HEK293 (cell line): ENCODE measurements at regions not wholly inside any gene's neighbourhood (a gene's known extent, or its start where the extent isn't known, plus 50 kb on each side); places are given as distances from the start of the nearest gene placed in this dataset.

Experiments
- CTCF ChIA-PET: fragments of 350-600 bp; formaldehyde crosslinking; extraction: SDS; loops from one replicate; lab custom pipeline; 2021; ENCODE audit warnings: antibody characterized with exemption; lab: Yijun Ruan, JAX
- POLR2A ChIA-PET: fragments of 300-600 bp; formaldehyde crosslinking; extraction: SDS; loops from one replicate; lab custom pipeline; 2020; ENCODE audit warnings: antibody characterized with exemption, inconsistent platforms; lab: Yijun Ruan, JAX
- H3K27ac ChIP-seq: fragments of 200-500 bp; sonication (Bioruptor generic); 2 replicates; pipeline ENCODE4 v1.5.1; 2014; ENCODE audit warnings: low read depth, low read length, control low read depth, inconsistent platforms; ENCODE audit errors: extremely low read depth
- H3K36me3 ChIP-seq, 2 experiments: fragments of 200-500 bp in 1 of 2; sonication (Bioruptor generic) in 1 of 2; 1 replicate in 1 of 2; 2 replicates in 1 of 2; pipeline ENCODE4 v1.5.1; 2014 to 2017; ENCODE audit warnings: inconsistent platforms in 2 of 2, low read length in 2 of 2; ENCODE audit not compliant: control insufficient read depth in 2 of 2, insufficient read depth in 1 of 2
- H3K4me1 ChIP-seq: fragments of 200-500 bp; sonication (Bioruptor generic); 2 replicates; pipeline ENCODE4 v1.5.1; 2014; ENCODE audit warnings: mild to moderate bottlenecking, low read length, inconsistent platforms; ENCODE audit not compliant: control insufficient read depth, insufficient read depth
- H3K4me3 ChIP-seq: 2 replicates; pipeline ENCODE4 v1.5.1; 2011; ENCODE audit warnings: low read depth, mild to moderate bottlenecking, control low read depth, low read length, moderate library complexity
- H3K9me3 ChIP-seq: fragments of 200-500 bp; sonication (Bioruptor generic); 2 replicates; pipeline ENCODE4 v1.5.1; 2014; ENCODE audit warnings: low read depth, low read length, inconsistent platforms; ENCODE audit not compliant: control insufficient read depth, insufficient read depth
- OVOL3 ChIP-seq: fragments of 450-650 bp; formaldehyde crosslinking; IDR thresholded peaks from 2 replicates; pipeline ENCODE4 v1.5.1; 2016; ENCODE audit warnings: missing biosample characterization, missing genetic modification characterization
- REST ChIP-seq: fragments of 450-650 bp; formaldehyde crosslinking; IDR thresholded peaks from 2 replicates; pipeline ENCODE4 v1.5.1; 2016; ENCODE audit warnings: missing biosample characterization, missing genetic modification characterization
- SP3 ChIP-seq: fragments of 450-650 bp; formaldehyde crosslinking; IDR thresholded peaks from 2 replicates; pipeline ENCODE4 v1.5.1; 2016; ENCODE audit warnings: missing biosample characterization, missing genetic modification characterization
- ZBTB7A ChIP-seq: fragments of 450-650 bp; formaldehyde crosslinking; IDR thresholded peaks from 2 replicates; pipeline ENCODE4 v1.5.1; 2016; ENCODE audit warnings: low read depth, missing biosample characterization, missing genetic modification characterization
- ZNF114 ChIP-seq: fragments of 450-650 bp; formaldehyde crosslinking; IDR thresholded peaks from 2 replicates; pipeline ENCODE4 v1.5.0; 2017; ENCODE audit warnings: missing biosample characterization, missing genetic modification characterization
- ZNF311 ChIP-seq: fragments of 450-650 bp; formaldehyde crosslinking; IDR thresholded peaks from 2 replicates; pipeline ENCODE4 v1.5.1; 2017; ENCODE audit warnings: missing biosample characterization, missing genetic modification characterization, borderline replicate concordance
- ZNF350 ChIP-seq: fragments of 450-650 bp; formaldehyde crosslinking; IDR thresholded peaks from 2 replicates; pipeline ENCODE4 v1.5.0; 2017; ENCODE audit warnings: missing biosample characterization, mild to moderate bottlenecking, missing genetic modification characterization
- ZNF404 ChIP-seq: fragments of 450-650 bp; formaldehyde crosslinking; IDR thresholded peaks from 2 replicates; pipeline ENCODE4 v1.5.1; 2017; ENCODE audit warnings: missing biosample characterization, missing genetic modification characterization
- ZNF658 ChIP-seq: fragments of 450-650 bp; formaldehyde crosslinking; IDR thresholded peaks from 2 replicates; pipeline ENCODE4; 2016; ENCODE audit warnings: missing biosample characterization, missing genetic modification characterization
- ZNF664 ChIP-seq: fragments of 450-650 bp; formaldehyde crosslinking; IDR thresholded peaks from 2 replicates; pipeline ENCODE4 v1.5.1; 2016; ENCODE audit warnings: missing biosample characterization, missing genetic modification characterization
- ZNF704 ChIP-seq: fragments of 450-650 bp; formaldehyde crosslinking; IDR thresholded peaks from 2 replicates; pipeline ENCODE4 v1.5.1; 2016; ENCODE audit warnings: missing biosample characterization, missing genetic modification characterization
- TF ChIP-seq, protein P1 (sequence below): fragments of 450-650 bp; formaldehyde crosslinking; IDR thresholded peaks from 2 replicates; pipeline ENCODE4 v1.5.1; 2016; ENCODE audit warnings: missing biosample characterization, missing genetic modification characterization, borderline replicate concordance
- TF ChIP-seq, protein P2 (sequence below): fragments of 450-650 bp; IDR thresholded peaks from 2 replicates; pipeline ENCODE4 v1.5.1; 2018; ENCODE audit warnings: missing biosample characterization, mild to moderate bottlenecking, missing genetic modification characterization
- TF ChIP-seq, protein P3 (sequence below): fragments of 450-650 bp; formaldehyde crosslinking; IDR thresholded peaks from 2 replicates; pipeline ENCODE4 v1.5.1; 2016; ENCODE audit warnings: missing biosample characterization, missing genetic modification characterization
- TF ChIP-seq, protein P4 (sequence below): fragments of 450-650 bp; formaldehyde crosslinking; IDR thresholded peaks from 2 replicates; pipeline ENCODE4 v1.5.1; 2016; ENCODE audit warnings: missing biosample characterization, missing genetic modification characterization

GRCh38 chr7:42527004-42527403, 290.0 kb upstream of the GLI3 start (continued):
- TF ChIP-seq, protein P1, sequence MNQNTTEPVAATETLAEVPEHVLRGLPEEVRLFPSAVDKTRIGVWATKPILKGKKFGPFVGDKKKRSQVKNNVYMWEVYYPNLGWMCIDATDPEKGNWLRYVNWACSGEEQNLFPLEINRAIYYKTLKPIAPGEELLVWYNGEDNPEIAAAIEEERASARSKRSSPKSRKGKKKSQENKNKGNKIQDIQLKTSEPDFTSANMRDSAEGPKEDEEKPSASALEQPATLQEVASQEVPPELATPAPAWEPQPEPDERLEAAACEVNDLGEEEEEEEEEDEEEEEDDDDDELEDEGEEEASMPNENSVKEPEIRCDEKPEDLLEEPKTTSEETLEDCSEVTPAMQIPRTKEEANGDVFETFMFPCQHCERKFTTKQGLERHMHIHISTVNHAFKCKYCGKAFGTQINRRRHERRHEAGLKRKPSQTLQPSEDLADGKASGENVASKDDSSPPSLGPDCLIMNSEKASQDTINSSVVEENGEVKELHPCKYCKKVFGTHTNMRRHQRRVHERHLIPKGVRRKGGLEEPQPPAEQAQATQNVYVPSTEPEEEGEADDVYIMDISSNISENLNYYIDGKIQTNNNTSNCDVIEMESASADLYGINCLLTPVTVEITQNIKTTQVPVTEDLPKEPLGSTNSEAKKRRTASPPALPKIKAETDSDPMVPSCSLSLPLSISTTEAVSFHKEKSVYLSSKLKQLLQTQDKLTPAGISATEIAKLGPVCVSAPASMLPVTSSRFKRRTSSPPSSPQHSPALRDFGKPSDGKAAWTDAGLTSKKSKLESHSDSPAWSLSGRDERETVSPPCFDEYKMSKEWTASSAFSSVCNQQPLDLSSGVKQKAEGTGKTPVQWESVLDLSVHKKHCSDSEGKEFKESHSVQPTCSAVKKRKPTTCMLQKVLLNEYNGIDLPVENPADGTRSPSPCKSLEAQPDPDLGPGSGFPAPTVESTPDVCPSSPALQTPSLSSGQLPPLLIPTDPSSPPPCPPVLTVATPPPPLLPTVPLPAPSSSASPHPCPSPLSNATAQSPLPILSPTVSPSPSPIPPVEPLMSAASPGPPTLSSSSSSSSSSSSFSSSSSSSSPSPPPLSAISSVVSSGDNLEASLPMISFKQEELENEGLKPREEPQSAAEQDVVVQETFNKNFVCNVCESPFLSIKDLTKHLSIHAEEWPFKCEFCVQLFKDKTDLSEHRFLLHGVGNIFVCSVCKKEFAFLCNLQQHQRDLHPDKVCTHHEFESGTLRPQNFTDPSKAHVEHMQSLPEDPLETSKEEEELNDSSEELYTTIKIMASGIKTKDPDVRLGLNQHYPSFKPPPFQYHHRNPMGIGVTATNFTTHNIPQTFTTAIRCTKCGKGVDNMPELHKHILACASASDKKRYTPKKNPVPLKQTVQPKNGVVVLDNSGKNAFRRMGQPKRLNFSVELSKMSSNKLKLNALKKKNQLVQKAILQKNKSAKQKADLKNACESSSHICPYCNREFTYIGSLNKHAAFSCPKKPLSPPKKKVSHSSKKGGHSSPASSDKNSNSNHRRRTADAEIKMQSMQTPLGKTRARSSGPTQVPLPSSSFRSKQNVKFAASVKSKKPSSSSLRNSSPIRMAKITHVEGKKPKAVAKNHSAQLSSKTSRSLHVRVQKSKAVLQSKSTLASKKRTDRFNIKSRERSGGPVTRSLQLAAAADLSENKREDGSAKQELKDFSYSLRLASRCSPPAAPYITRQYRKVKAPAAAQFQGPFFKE, result no peak
- no peak for TF ChIP-seq ZNF311 (tag by site-specific recombination)
- no peak for TF ChIP-seq ZNF404 (tag by site-specific recombination)
- no peak for TF ChIP-seq OVOL3 (tag by site-specific recombination)
- no peak for TF ChIP-seq ZNF114 (tag by site-specific recombination)
- TF ChIP-seq ZNF704 (tag by site-specific recombination), result no peak
- TF ChIP-seq, all 188 proteins: peak for 0

DNA sequence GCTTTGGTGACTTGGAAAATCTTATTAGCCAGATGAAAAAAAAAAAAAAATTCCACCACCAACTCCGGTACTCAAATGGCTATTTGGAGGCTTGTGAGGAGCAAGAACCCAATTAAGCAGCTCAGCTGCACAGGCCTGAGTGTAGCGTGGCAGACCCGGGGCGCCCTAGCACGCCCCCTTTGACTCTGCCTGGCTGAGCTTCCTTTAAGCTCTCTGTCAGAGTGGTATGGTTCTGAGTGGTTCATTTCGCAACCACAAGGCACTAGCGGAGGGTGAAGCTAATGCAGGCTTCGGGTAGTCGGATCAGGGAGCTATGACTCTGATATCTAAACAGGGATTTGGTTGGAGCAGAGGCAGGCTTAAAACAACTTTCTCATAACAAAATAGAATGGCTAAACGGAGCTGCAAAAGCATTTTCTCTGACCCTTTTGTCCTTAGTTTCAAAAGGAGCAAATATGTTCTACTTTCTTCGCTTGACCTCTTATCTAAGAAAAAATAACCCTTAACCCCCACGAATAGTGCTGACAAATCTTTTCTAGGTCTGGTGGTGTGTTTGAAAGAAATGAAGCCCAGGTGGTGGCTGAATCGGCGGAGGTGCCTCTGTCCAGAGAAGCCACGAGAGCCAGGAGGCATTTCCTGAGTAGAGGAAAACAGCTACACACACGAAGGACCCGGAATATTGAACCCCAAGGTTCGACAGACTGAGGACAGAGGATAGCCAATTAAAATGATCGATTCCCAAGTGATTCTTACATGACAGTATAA, 285.4 kb upstream of the GLI3 start:
- no peaks in the 10 kb centered on the region for H3K4me1 ChIP-seq
- no peaks in the 10 kb centered on the region for H3K9me3 ChIP-seq
- no peaks in the 10 kb centered on the region for H3K36me3 ChIP-seq
- no peak overlapping the region for H3K27ac ChIP-seq
- no peak overlapping the region for H3K4me3 ChIP-seq
- ChIA-PET POLR2A (no interaction called here), CTCF (interaction anchor here (0.7 kb wide), 1 partner anchor 298 kb away, joined by 3 read pairs; no protein-coding TSS in a partner anchor)
- TF ChIP-seq SP3 (no peak), ZBTB7A (tag by site-specific recombination) (no peak), REST (tag by site-specific recombination) (no peak), ZNF658 (tag by site-specific recombination) (no peak), ZNF664 (tag by site-specific recombination) (no peak), ZNF350 (tag by site-specific recombination) (no peak)
- TF ChIP-seq, protein P2, sequence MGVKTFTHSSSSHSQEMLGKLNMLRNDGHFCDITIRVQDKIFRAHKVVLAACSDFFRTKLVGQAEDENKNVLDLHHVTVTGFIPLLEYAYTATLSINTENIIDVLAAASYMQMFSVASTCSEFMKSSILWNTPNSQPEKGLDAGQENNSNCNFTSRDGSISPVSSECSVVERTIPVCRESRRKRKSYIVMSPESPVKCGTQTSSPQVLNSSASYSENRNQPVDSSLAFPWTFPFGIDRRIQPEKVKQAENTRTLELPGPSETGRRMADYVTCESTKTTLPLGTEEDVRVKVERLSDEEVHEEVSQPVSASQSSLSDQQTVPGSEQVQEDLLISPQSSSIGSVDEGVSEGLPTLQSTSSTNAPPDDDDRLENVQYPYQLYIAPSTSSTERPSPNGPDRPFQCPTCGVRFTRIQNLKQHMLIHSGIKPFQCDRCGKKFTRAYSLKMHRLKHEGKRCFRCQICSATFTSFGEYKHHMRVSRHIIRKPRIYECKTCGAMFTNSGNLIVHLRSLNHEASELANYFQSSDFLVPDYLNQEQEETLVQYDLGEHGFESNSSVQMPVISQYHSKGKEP (tag by site-specific recombination), result no peak
- TF ChIP-seq, protein P3, sequence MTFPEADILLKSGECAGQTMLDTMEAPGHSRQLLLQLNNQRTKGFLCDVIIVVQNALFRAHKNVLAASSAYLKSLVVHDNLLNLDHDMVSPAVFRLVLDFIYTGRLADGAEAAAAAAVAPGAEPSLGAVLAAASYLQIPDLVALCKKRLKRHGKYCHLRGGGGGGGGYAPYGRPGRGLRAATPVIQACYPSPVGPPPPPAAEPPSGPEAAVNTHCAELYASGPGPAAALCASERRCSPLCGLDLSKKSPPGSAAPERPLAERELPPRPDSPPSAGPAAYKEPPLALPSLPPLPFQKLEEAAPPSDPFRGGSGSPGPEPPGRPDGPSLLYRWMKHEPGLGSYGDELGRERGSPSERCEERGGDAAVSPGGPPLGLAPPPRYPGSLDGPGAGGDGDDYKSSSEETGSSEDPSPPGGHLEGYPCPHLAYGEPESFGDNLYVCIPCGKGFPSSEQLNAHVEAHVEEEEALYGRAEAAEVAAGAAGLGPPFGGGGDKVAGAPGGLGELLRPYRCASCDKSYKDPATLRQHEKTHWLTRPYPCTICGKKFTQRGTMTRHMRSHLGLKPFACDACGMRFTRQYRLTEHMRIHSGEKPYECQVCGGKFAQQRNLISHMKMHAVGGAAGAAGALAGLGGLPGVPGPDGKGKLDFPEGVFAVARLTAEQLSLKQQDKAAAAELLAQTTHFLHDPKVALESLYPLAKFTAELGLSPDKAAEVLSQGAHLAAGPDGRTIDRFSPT (tag by site-specific recombination), result no peak
- TF ChIP-seq, protein P4, sequence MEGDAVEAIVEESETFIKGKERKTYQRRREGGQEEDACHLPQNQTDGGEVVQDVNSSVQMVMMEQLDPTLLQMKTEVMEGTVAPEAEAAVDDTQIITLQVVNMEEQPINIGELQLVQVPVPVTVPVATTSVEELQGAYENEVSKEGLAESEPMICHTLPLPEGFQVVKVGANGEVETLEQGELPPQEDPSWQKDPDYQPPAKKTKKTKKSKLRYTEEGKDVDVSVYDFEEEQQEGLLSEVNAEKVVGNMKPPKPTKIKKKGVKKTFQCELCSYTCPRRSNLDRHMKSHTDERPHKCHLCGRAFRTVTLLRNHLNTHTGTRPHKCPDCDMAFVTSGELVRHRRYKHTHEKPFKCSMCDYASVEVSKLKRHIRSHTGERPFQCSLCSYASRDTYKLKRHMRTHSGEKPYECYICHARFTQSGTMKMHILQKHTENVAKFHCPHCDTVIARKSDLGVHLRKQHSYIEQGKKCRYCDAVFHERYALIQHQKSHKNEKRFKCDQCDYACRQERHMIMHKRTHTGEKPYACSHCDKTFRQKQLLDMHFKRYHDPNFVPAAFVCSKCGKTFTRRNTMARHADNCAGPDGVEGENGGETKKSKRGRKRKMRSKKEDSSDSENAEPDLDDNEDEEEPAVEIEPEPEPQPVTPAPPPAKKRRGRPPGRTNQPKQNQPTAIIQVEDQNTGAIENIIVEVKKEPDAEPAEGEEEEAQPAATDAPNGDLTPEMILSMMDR (tag by site-specific recombination), result no peak
